Suprapubic skin (tissue), 4 donors: ENCODE measurements at regions not wholly inside any gene's neighbourhood (a gene's known extent, or its start where the extent isn't known, plus 50 kb on each side); places are given as distances from the start of the nearest gene placed in this dataset.

Source experiments
- DNase-seq, 2 donors: peaks; one replicate each; pipeline ENCODE4 v3.0.0-alpha.2; 2019; ENCODE audit warnings: low spot score in 2 of 2
- H3K27ac ChIP-seq: fragments of 200-600 bp; sonication (generic); one replicate; pipeline ENCODE4 v1.5.1; 2019
- H3K27me3 ChIP-seq: fragments of 200-600 bp; sonication (generic); one replicate; pipeline ENCODE4 v1.5.1; 2019
- H3K36me3 ChIP-seq: fragments of 200-600 bp; sonication (generic); one replicate; pipeline ENCODE4 v1.5.1; 2019
- H3K4me1 ChIP-seq: fragments of 200-600 bp; sonication (generic); one replicate; pipeline ENCODE4 v1.5.1; 2019
- H3K4me3 ChIP-seq: fragments of 200-600 bp; sonication (generic); one replicate; pipeline ENCODE4 v1.5.1; 2019; ENCODE audit warnings: mild to moderate bottlenecking
- H3K9me3 ChIP-seq: fragments of 200-600 bp; sonication (generic); one replicate; pipeline ENCODE4 v1.5.1; 2019
- CTCF ChIP-seq, 2 donors: fragments of 200-600 bp in 1 of 2; fragments of 450-650 bp in 1 of 2; sonication (generic) in 1 of 2; IDR thresholded peaks; one replicate each; pipeline ENCODE4 v1.5.1; 2016 to 2019; ENCODE audit warnings: antibody characterized with exemption in 2 of 2, mild to moderate bottlenecking in 1 of 2, moderate library complexity in 1 of 2
- EP300 ChIP-seq: sonication (generic); formaldehyde crosslinking; IDR thresholded peaks from one replicate; pipeline ENCODE4 v1.6.1; 2017; ENCODE audit warnings: antibody characterized with exemption
- POLR2A ChIP-seq, 2 donors: fragments of 450-650 bp; IDR thresholded peaks; one replicate each; pipeline ENCODE4 v1.6.1; 2017; ENCODE audit warnings: antibody characterized with exemption in 2 of 2, mild to moderate bottlenecking in 2 of 2, moderate library complexity in 2 of 2
- POLR2AphosphoS5 ChIP-seq, 3 donors: sonication (generic); formaldehyde crosslinking; IDR thresholded peaks; one replicate each; pipeline ENCODE4 v1.6.1; 2017; ENCODE audit warnings: antibody characterized with exemption in 3 of 3
- WGBS: methylation state at CpG from one replicate; pipeline ENCODE4 v1.1.5; 2018; 5-methylcytosine and 5-hydroxymethylcytosine counted together

GRCh38 chr12:86838711-86839110 lies 582.5 kb upstream of the MGAT4C start:
- Histone ChIP-seq H3K4me1 (no peaks in the 10 kb centered on the region), H3K27me3 (no peaks in the 10 kb centered on the region), H3K9me3 (no peaks in the 10 kb centered on the region), H3K4me3 (no peak overlapping the region), H3K27ac (no peak overlapping the region), H3K36me3 (no peaks in the 10 kb centered on the region)
- TF ChIP-seq EP300 (no peak), POLR2AphosphoS5 (IDR thresholded peaks at IDR 0.05) (no peak), CTCF (IDR thresholded peaks at IDR 0.05) (no peak), POLR2A (IDR thresholded peaks at IDR 0.05) (no peak)
- DNase-seq: no peak
- WGBS: 58% methylated on average over 4 of the region's 4 CpGs

- Histone ChIP-seq H3K4me1 (no peaks in the 10 kb centered on the region), H3K4me3 (no peak overlapping the region), H3K9me3 (no peaks in the 10 kb centered on the region), H3K27me3 (no peaks in the 10 kb centered on the region), H3K36me3 (no peaks in the 10 kb centered on the region), H3K27ac (no peak overlapping the region)
- WGBS: 53% methylated on average over 1 of the region's 1 CpG
- no peak for TF ChIP-seq POLR2AphosphoS5 (IDR thresholded peaks at IDR 0.05)
- no peak for TF ChIP-seq EP300
- no peak for TF ChIP-seq CTCF (IDR thresholded peaks at IDR 0.05)
- TF ChIP-seq POLR2A (IDR thresholded peaks at IDR 0.05): no peak
- DNase-seq: no peak
Measured at GRCh38 chr12:86838260-86838659, 582.1 kb upstream of the MGAT4C start.

- Histone ChIP-seq H3K27ac (no peak overlapping the region), H3K4me1 (no peaks in the 10 kb centered on the region), H3K36me3 (no peaks in the 10 kb centered on the region), H3K9me3 (no peaks in the 10 kb centered on the region), H3K27me3 (no peaks in the 10 kb centered on the region), H3K4me3 (no peak overlapping the region)
- WGBS: 61% methylated on average over 1 of the region's 1 CpG
- no peak for TF ChIP-seq EP300
- DNase-seq: no peak
Measured at GRCh38 chr12:86837246-86837645, 581.1 kb upstream of the MGAT4C start.

- TF ChIP-seq EP300 (no peak), POLR2A (IDR thresholded peaks at IDR 0.05) (no peak), POLR2AphosphoS5 (IDR thresholded peaks at IDR 0.05) (no peak), CTCF (IDR thresholded peaks at IDR 0.05) (no peak)
- no peak overlapping the region for H3K27ac ChIP-seq
- no peaks in the 10 kb centered on the region for H3K4me1 ChIP-seq
- H3K27me3 ChIP-seq: no peaks in the 10 kb centered on the region
- no peaks in the 10 kb centered on the region for H3K9me3 ChIP-seq
- no peak for DNase-seq
- no peak overlapping the region for H3K4me3 ChIP-seq
- no peaks in the 10 kb centered on the region for H3K36me3 ChIP-seq
- 90% methylated on average over 1 of the region's 1 CpG for WGBS
Measured at GRCh38 chr12:86834217-86834616, 578.0 kb upstream of the MGAT4C start.

GRCh38 chr12:86827409-86827808 lies 571.2 kb upstream of the MGAT4C start:
- Histone ChIP-seq H3K9me3 (no peaks in the 10 kb centered on the region), H3K4me3 (no peak overlapping the region), H3K27me3 (no peaks in the 10 kb centered on the region), H3K36me3 (no peaks in the 10 kb centered on the region), H3K4me1 (no peaks in the 10 kb centered on the region), H3K27ac (no peak overlapping the region)
- 56% methylated on average over 2 of the region's 2 CpGs for WGBS
- DNase-seq: no peak
- TF ChIP-seq POLR2AphosphoS5 (IDR thresholded peaks at IDR 0.05): no peak
- no peak for TF ChIP-seq CTCF (IDR thresholded peaks at IDR 0.05)
- TF ChIP-seq EP300: no peak
- no peak for TF ChIP-seq POLR2A (IDR thresholded peaks at IDR 0.05)

GRCh38 chr12:86826051-86826450 lies 569.9 kb upstream of the MGAT4C start:
- Histone ChIP-seq H3K27ac (no peak overlapping the region), H3K36me3 (no peaks in the 10 kb centered on the region), H3K4me1 (no peaks in the 10 kb centered on the region), H3K4me3 (no peak overlapping the region), H3K27me3 (no peaks in the 10 kb centered on the region), H3K9me3 (no peaks in the 10 kb centered on the region)
- TF ChIP-seq EP300: no peak
- DNase-seq: no peak
- WGBS: 89% methylated on average over 2 of the region's 2 CpGs
